ENCODE measurements at regions not wholly inside any gene's neighbourhood (a gene's known extent, or its start where the extent isn't known, plus 50 kb on each side); places are given as distances from the start of the nearest gene placed in this dataset.
"Not testable (repeated sequence)": the region's sequence is repeated elsewhere in the genome, so short reads cannot be mapped to it uniquely, and the experiment has no call there.

GRCh38 chr10:115033898-115034297 is 59.3 kb upstream of the ATRNL1 start:
- H3K9me3 ChIP-seq = no peaks in the 10 kb centered on the region
- TF ChIP-seq REST (IDR thresholded peaks at IDR 0.05) (no peak), RCOR1 (IDR thresholded peaks at IDR 0.05; ENCODE audit: low read depth, low read length) (no peak), NR3C1 (IDR thresholded peaks at IDR 0.05) (no peak)
- H3K4me2 ChIP-seq = no peak overlapping the region
- H3K4me1 ChIP-seq = no peaks in the 10 kb centered on the region
- no peak overlapping the region for H3K27ac ChIP-seq
- FAIRE-seq = no peak
- 65% methylated on average over 6 of the region's 6 CpGs for WGBS (ENCODE audit: missing lambda C conversion rate)
- no peak overlapping the region for H3K4me3 ChIP-seq
- POLR2A ChIA-PET = no interaction called here
- CTCF ChIA-PET = no interaction called here
- DNase-seq (ENCODE audit: low read depth in 1 of 2, low spot score in 1 of 2) = no peak
- ATAC-seq = no peak

GRCh38 chr10:115039781-115040180 is 53.4 kb upstream of the ATRNL1 start:
- CTCF ChIA-PET = not testable (repeated sequence)

More at GRCh38 chr10:115039781-115040180, 53.4 kb upstream of the ATRNL1 start:
- H3K4me2 ChIP-seq; ATAC-seq; H3K9me3 ChIP-seq; H3K4me1 ChIP-seq; DNase-seq (ENCODE audit: low read depth in 1 of 2, low spot score in 1 of 2); H3K27ac ChIP-seq; FAIRE-seq; POLR2A ChIA-PET; H3K4me3 ChIP-seq: not testable (repeated sequence)
- WGBS (ENCODE audit: missing lambda C conversion rate) = 59% methylated on average over 1 of the region's 1 CpG

Data from A549 (cell line).